H9 (cell line): ENCODE measurements at regions not wholly inside any gene's neighbourhood (a gene's known extent, or its start where the extent isn't known, plus 50 kb on each side); places are given as distances from the start of the nearest gene placed in this dataset.

Experiments
- DNase-seq: peaks from one replicate; pipeline ENCODE4 v3.0.0-alpha.2; 2017
- H2AFZ ChIP-seq: one replicate; pipeline ENCODE4 v1.6.1; 2013; ENCODE audit warnings: mild to moderate bottlenecking, low read length, control low read depth, moderate library complexity
- H2AK5ac ChIP-seq: 2 replicates; pipeline ENCODE4 v1.6.1; 2013; ENCODE audit warnings: low read length, control low read depth, mixed read lengths; ENCODE audit not compliant: insufficient read length
- H2BK120ac ChIP-seq: one replicate; pipeline ENCODE4 v1.6.1; 2013; ENCODE audit warnings: low read depth, mild to moderate bottlenecking, low read length, control low read depth, inconsistent platforms; ENCODE audit not compliant: poor library complexity, severe bottlenecking
- H2BK12ac ChIP-seq: 2 replicates; pipeline ENCODE4 v1.6.1; 2013; ENCODE audit warnings: low read length, control low read depth, mixed read lengths, low read depth; ENCODE audit not compliant: insufficient read length
- H2BK15ac ChIP-seq: 2 replicates; pipeline ENCODE4 v1.6.1; 2013; ENCODE audit warnings: low read depth, low read length, control low read depth
- H2BK20ac ChIP-seq: one replicate; pipeline ENCODE4 v1.6.1; 2013; ENCODE audit warnings: low read depth, mild to moderate bottlenecking, low read length, control low read depth, inconsistent platforms; ENCODE audit not compliant: poor library complexity, severe bottlenecking
- H2BK5ac ChIP-seq: 2 replicates; pipeline ENCODE4 v1.6.1; 2013; ENCODE audit warnings: low read length, control low read depth, mixed read lengths; ENCODE audit not compliant: insufficient read length
- H3K14ac ChIP-seq: 2 replicates; pipeline ENCODE4 v1.6.1; 2013; ENCODE audit warnings: low read length, control low read depth; ENCODE audit not compliant: insufficient read depth
- H3K18ac ChIP-seq: 2 replicates; pipeline ENCODE4 v1.6.1; 2013; ENCODE audit warnings: low read depth, mild to moderate bottlenecking, mixed read lengths, low read length, control low read depth; ENCODE audit not compliant: insufficient read length
- H3K23ac ChIP-seq: 2 replicates; pipeline ENCODE4 v1.6.1; 2013; ENCODE audit warnings: low read length, control low read depth, mixed read lengths, low read depth; ENCODE audit not compliant: insufficient read length
- H3K23me2 ChIP-seq: 2 replicates; pipeline ENCODE4 v1.6.1; 2013; ENCODE audit warnings: low read depth, mild to moderate bottlenecking, mixed read lengths, low read length, control low read depth; ENCODE audit not compliant: insufficient read length, poor library complexity, severe bottlenecking
- H3K27ac ChIP-seq: 2 replicates; pipeline ENCODE4 v1.5.1; 2013; ENCODE audit warnings: low read length, control low read depth, mixed read lengths, low read depth; ENCODE audit not compliant: insufficient read length
- H3K27me3 ChIP-seq: 2 replicates; pipeline ENCODE4 v1.6.1; 2013; ENCODE audit warnings: low read length, control low read depth, inconsistent platforms; ENCODE audit not compliant: insufficient read depth
- H3K4ac ChIP-seq: 2 replicates; pipeline ENCODE4 v1.6.1; 2013; ENCODE audit warnings: low read depth, mild to moderate bottlenecking, control low read depth, inconsistent platforms, low read length, moderate library complexity
- H3K4me1 ChIP-seq: 2 replicates; pipeline ENCODE4 v1.6.1; 2013; ENCODE audit warnings: low read length, control low read depth, inconsistent platforms; ENCODE audit not compliant: insufficient read depth
- H3K4me2 ChIP-seq: 2 replicates; pipeline ENCODE4 v1.6.1; 2013; ENCODE audit warnings: low read length, control low read depth, mixed read lengths; ENCODE audit not compliant: insufficient read length, insufficient read depth
- H3K56ac ChIP-seq: 2 replicates; pipeline ENCODE4 v1.6.1; 2013; ENCODE audit warnings: low read depth, mild to moderate bottlenecking, mixed read lengths, low read length, control low read depth; ENCODE audit not compliant: insufficient read length
- H3K79me1 ChIP-seq: 2 replicates; pipeline ENCODE4 v1.6.1; 2013; ENCODE audit warnings: low read depth, mild to moderate bottlenecking, moderate library complexity, low read length, control low read depth, inconsistent platforms; ENCODE audit not compliant: insufficient read depth, poor library complexity, severe bottlenecking
- H3K79me2 ChIP-seq: 2 replicates; pipeline ENCODE4 v1.6.1; 2013; ENCODE audit warnings: low read length, control low read depth, inconsistent platforms; ENCODE audit not compliant: insufficient read depth
- H3K9ac ChIP-seq: 2 replicates; pipeline ENCODE4 v1.6.1; 2013; ENCODE audit warnings: low read length, control low read depth, mixed read lengths; ENCODE audit not compliant: insufficient read length; ENCODE audit errors: extremely low read depth
- H3K9me3 ChIP-seq: one replicate; pipeline ENCODE4 v1.6.1; 2013; ENCODE audit warnings: low read depth, low read length, inconsistent platforms; ENCODE audit not compliant: control insufficient read depth
- H3T11ph ChIP-seq: one replicate; pipeline ENCODE4 v1.6.1; 2013; ENCODE audit warnings: mild to moderate bottlenecking, low read length, control low read depth, inconsistent platforms
- H4K20me1 ChIP-seq: one replicate; pipeline ENCODE4 v1.6.1; 2013; ENCODE audit not compliant: control insufficient read depth, insufficient read length, insufficient read depth
- H4K5ac ChIP-seq: 2 replicates; pipeline ENCODE4 v1.6.1; 2013; ENCODE audit warnings: low read depth, mild to moderate bottlenecking, mixed read lengths, low read length, control low read depth; ENCODE audit not compliant: insufficient read length
- H4K8ac ChIP-seq: replicated peaks from 2 replicates; pipeline ENCODE4 v1.6.1; 2013; ENCODE audit warnings: low read length, control low read depth, mixed read lengths, low read depth; ENCODE audit not compliant: insufficient read length
- H4K91ac ChIP-seq: 2 replicates; pipeline ENCODE4 v1.6.1; 2013; ENCODE audit warnings: low read depth, mild to moderate bottlenecking, moderate library complexity, mixed read lengths, low read length, control low read depth; ENCODE audit not compliant: insufficient read length
- H3K27ac Mint-ChIP-seq, 3 experiments: 2 replicates in 2 of 3; 3 replicates in 1 of 3; pipeline ENCODE4 v1.8.0; 2020 to 2021; ENCODE audit warnings: mixed read lengths in 3 of 3, mild to moderate bottlenecking in 1 of 3, moderate library complexity in 1 of 3
- H3K27me3 Mint-ChIP-seq: 2 replicates; pipeline ENCODE4 v1.8.0; 2021; ENCODE audit warnings: low read depth, mild to moderate bottlenecking, moderate library complexity, mixed read lengths
- H3K36me3 Mint-ChIP-seq, 3 experiments: 2 replicates in 2 of 3; 3 replicates in 1 of 3; pipeline ENCODE4 v1.8.0; 2020 to 2021; ENCODE audit warnings: low read depth in 3 of 3, mixed read lengths in 3 of 3; ENCODE audit not compliant: insufficient read depth in 1 of 3
- H3K4me1 Mint-ChIP-seq, 2 experiments: 2 replicates each; pipeline ENCODE4 v1.8.0; 2020; ENCODE audit warnings: mixed read lengths in 2 of 2
- H3K4me3 Mint-ChIP-seq, 2 experiments: 2 replicates in 1 of 2; 3 replicates in 1 of 2; pipeline ENCODE4 v1.8.0; 2020 to 2021; ENCODE audit warnings: mild to moderate bottlenecking in 2 of 2, mixed read lengths in 2 of 2, moderate library complexity in 1 of 2
- H3K9me3 Mint-ChIP-seq, 2 experiments: 2 replicates in 1 of 2; 3 replicates in 1 of 2; pipeline ENCODE4 v1.8.0; 2020; ENCODE audit warnings: mild to moderate bottlenecking in 2 of 2, mixed read lengths in 2 of 2, moderate library complexity in 1 of 2
- CTCF ChIP-seq: fragments of 200-600 bp; sonication (generic); conservative IDR thresholded peaks from 3 replicates; pipeline ENCODE4 v1.8.0; 2021; ENCODE audit warnings: antibody characterized with exemption, mild to moderate bottlenecking
- WGBS: extraction: QIAGEN DNeasy Blood & Tissue Kit; methylation state at CpG from one replicate; pipeline ENCODE4 v1.1.7; 2013; ENCODE audit warnings: missing lambda C conversion rate, low lambda C conversion rate, mixed read lengths; ENCODE audit not compliant: insufficient read length; ENCODE audit errors: extremely low coverage; 5-methylcytosine and 5-hydroxymethylcytosine counted together

GRCh38 chr12:24173067-24173466 is 223.6 kb upstream of the SOX5 start:
- Histone ChIP-seq H4K20me1 (no peaks in the 10 kb centered on the region), H3K4me1 (peaks cover 2% of the 10 kb centered on the region; the same call in 1 of the 2 replicates), H3K27ac (no peak overlapping the region), H3K23ac (no peak overlapping the region), H3K4ac (no peak overlapping the region), H3K9ac (no peak overlapping the region), H3T11ph (no peak overlapping the region), H2AFZ (no peak overlapping the region), H2BK5ac (no peak overlapping the region), H2AK5ac (no peak overlapping the region), H2BK15ac (no peak overlapping the region), H3K79me2 (no peaks in the 10 kb centered on the region), H3K9me3 (no peaks in the 10 kb centered on the region), H3K14ac (no peak overlapping the region), H2BK120ac (no peak overlapping the region), H2BK20ac (no peak overlapping the region), H3K18ac (no peak overlapping the region), H3K56ac (no peak overlapping the region), H4K91ac (no peak overlapping the region), H4K5ac (no peak overlapping the region), H3K23me2 (no peaks in the 10 kb centered on the region), H3K4me2 (no peak overlapping the region), H4K8ac (no peak overlapping the region), H3K27me3 (no peaks in the 10 kb centered on the region), H2BK12ac (no peak overlapping the region), H3K79me1 (no peaks in the 10 kb centered on the region)
- Mint-ChIP-seq H3K36me3 (no peaks in the 10 kb centered on the region), H3K27me3 (no peaks in the 10 kb centered on the region), H3K4me1 (peaks cover 12 to 18% of the 10 kb centered on the region in 2 experiments), H3K4me3 (no peak overlapping the region), H3K27ac (no peak overlapping the region), H3K9me3 (no peaks in the 10 kb centered on the region; a peak in 1 of 5 replicates)
- WGBS = no CpG with 5 or more reads among the region's 7 CpGs
- TF ChIP-seq CTCF = no peak
- DNase-seq = no peak
